IMR-90 (cell line): ENCODE measurements at regions not wholly inside any gene's neighbourhood (a gene's known extent, or its start where the extent isn't known, plus 50 kb on each side); places are given as distances from the start of the nearest gene placed in this dataset.
A peak's percentile ranks its signal among the peaks of the same experiment; 100 is the strongest.

Experiments used
- CEBPB ChIP-seq: IDR thresholded peaks from 2 replicates; pipeline ENCODE4 v1.6.1; 2012; ENCODE audit warnings: low read depth, low read length, improper control_type of control experiment
- MXI1 ChIP-seq: IDR thresholded peaks from 2 replicates; pipeline ENCODE4 v1.6.1; 2012; ENCODE audit warnings: low read depth, mild to moderate bottlenecking, low read length, moderate library complexity, borderline replicate concordance
- POLR2A ChIP-seq: IDR thresholded peaks from 2 replicates; pipeline ENCODE4 v1.6.1; 2012; ENCODE audit warnings: mild to moderate bottlenecking, low read depth, low read length
- RFX5 ChIP-seq: IDR thresholded peaks from 2 replicates; pipeline ENCODE4 v1.8.0; 2012; ENCODE audit warnings: low read depth, mild to moderate bottlenecking, low read length, moderate library complexity
- SMC3 ChIP-seq: fragments of 150-350 bp; IDR thresholded peaks from 2 replicates; pipeline ENCODE4 v1.6.1; 2016; ENCODE audit warnings: low read depth, mild to moderate bottlenecking, antibody characterized with exemption, low read length, moderate library complexity
- TF ChIP-seq, protein P1 (sequence below): conservative IDR thresholded peaks from 2 replicates; pipeline ENCODE4 v1.5.1; 2012; ENCODE audit warnings: mild to moderate bottlenecking, low read depth, low read length, improper control_type of control experiment
- TF ChIP-seq, protein P2 (sequence below): fragments of 150-350 bp; IDR thresholded peaks from 2 replicates; pipeline ENCODE4 v1.6.1; 2017; ENCODE audit warnings: mild to moderate bottlenecking, antibody characterized with exemption, low read length, low read depth

DNA sequence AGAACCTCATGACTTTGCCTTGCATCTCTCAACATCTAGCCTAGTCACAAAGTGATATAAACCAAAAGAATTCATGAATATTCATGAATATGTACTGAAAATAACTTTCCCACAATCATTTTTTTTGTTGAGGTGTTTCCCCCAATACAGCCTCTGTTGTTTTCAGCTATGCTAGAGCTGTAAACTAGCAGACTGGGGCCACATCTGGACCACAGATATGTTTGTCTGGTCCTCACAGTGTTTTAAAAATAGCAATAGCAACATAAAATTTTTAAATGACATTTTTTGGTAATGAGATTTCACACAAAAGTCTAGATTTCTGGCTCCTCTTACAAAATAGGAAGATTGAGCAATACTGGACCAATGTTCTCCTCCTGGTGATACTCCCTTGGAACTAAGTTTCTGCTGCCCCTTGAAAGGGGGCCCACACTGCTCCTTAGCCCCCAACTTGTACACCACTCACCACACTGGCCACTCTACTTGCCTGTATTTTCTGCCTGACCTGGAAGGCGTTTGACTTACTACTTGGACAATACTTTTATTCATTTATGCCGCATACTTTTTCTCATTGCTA is 81.2 kb downstream of the BMP4 start:
- TF ChIP-seq, protein P1, sequence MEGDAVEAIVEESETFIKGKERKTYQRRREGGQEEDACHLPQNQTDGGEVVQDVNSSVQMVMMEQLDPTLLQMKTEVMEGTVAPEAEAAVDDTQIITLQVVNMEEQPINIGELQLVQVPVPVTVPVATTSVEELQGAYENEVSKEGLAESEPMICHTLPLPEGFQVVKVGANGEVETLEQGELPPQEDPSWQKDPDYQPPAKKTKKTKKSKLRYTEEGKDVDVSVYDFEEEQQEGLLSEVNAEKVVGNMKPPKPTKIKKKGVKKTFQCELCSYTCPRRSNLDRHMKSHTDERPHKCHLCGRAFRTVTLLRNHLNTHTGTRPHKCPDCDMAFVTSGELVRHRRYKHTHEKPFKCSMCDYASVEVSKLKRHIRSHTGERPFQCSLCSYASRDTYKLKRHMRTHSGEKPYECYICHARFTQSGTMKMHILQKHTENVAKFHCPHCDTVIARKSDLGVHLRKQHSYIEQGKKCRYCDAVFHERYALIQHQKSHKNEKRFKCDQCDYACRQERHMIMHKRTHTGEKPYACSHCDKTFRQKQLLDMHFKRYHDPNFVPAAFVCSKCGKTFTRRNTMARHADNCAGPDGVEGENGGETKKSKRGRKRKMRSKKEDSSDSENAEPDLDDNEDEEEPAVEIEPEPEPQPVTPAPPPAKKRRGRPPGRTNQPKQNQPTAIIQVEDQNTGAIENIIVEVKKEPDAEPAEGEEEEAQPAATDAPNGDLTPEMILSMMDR: no peak
- TF ChIP-seq, protein P2, sequence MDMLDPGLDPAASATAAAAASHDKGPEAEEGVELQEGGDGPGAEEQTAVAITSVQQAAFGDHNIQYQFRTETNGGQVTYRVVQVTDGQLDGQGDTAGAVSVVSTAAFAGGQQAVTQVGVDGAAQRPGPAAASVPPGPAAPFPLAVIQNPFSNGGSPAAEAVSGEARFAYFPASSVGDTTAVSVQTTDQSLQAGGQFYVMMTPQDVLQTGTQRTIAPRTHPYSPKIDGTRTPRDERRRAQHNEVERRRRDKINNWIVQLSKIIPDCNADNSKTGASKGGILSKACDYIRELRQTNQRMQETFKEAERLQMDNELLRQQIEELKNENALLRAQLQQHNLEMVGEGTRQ: no peak
- peak; percentile 61; the same call in 1 of the 2 replicates for TF ChIP-seq CEBPB
- no peak for TF ChIP-seq RFX5
- TF ChIP-seq MXI1: no peak
- TF ChIP-seq POLR2A: no peak
- TF ChIP-seq SMC3: no peak
